NCI-H2107 treated with DMSO at 0.1 percent for 48 hours (cell line): ENCODE measurements at regions not wholly inside any gene's neighbourhood (a gene's known extent, or its start where the extent isn't known, plus 50 kb on each side); places are given as distances from the start of the nearest gene placed in this dataset.
A peak's percentile ranks its signal among the peaks of the same experiment; 100 is the strongest.

Experiments
- DNase-seq: peaks from one replicate; lab custom pipeline; 2025; ENCODE audit not compliant: unreplicated experiment; lab: John Stamatoyannopoulos, UW

- no peak for DNase-seq
Measured at GRCh38 chr10:31720546-31720945, 208.1 kb downstream of the ARHGAP12 start.

GRCh38 chr10:31709476-31709875 is 219.2 kb downstream of the ARHGAP12 start:
- DNase-seq, result no peak

GRCh38 chr10:31709028-31709427 is 219.6 kb downstream of the ARHGAP12 start:
- DNase-seq, result no peak

GRCh38 chr10:31708474-31708873 is 220.2 kb downstream of the ARHGAP12 start:
- DNase-seq, result no peak

- no peak for DNase-seq
Measured at GRCh38 chr10:31708046-31708445, 220.6 kb downstream of the ARHGAP12 start.

GRCh38 chr10:31707093-31708039 is 221.3 kb downstream of the ARHGAP12 start:
- DNase-seq, result no peak

- DNase-seq, result no peak
Measured at GRCh38 chr10:31706464-31707092, 222.1 kb downstream of the ARHGAP12 start.

GRCh38 chr10:31705136-31705535 is 223.5 kb downstream of the ARHGAP12 start:
- DNase-seq, result no peak

- no peak for DNase-seq
Measured at GRCh38 chr10:31704195-31704594, 224.4 kb downstream of the ARHGAP12 start.

- DNase-seq, result no peak
Measured at GRCh38 chr10:31702954-31703353, 225.7 kb downstream of the ARHGAP12 start.

- DNase-seq, result no peak
Measured at GRCh38 chr10:31702005-31702404, 226.6 kb downstream of the ARHGAP12 start.

GRCh38 chr10:31701546-31701945 is 227.1 kb downstream of the ARHGAP12 start:
- no peak for DNase-seq

GRCh38 chr10:31700181-31700611 is 228.4 kb downstream of the ARHGAP12 start:
- DNase-seq, result no peak

GRCh38 chr10:31698181-31698830 is 230.3 kb downstream of the ARHGAP12 start:
- DNase-seq, result no peak

- DNase-seq, result peak; percentile 13
Measured at GRCh38 chr10:31697271-31698180, 231.1 kb downstream of the ARHGAP12 start.

GRCh38 chr10:31694929-31695837 is 233.4 kb downstream of the ARHGAP12 start:
- DNase-seq, result no peak

- DNase-seq, result no peak
Measured at GRCh38 chr10:31694126-31694685, 234.4 kb downstream of the ARHGAP12 start.

GRCh38 chr10:31693491-31693890 is 235.1 kb downstream of the ARHGAP12 start:
- no peak for DNase-seq

- DNase-seq, result no peak
Measured at GRCh38 chr10:31689233-31689632, 239.4 kb downstream of the ARHGAP12 start.
